Liver (tissue), 8 donors: ENCODE measurements at regions not wholly inside any gene's neighbourhood (a gene's known extent, or its start where the extent isn't known, plus 50 kb on each side); places are given as distances from the start of the nearest gene placed in this dataset.

Source experiments
- DNase-seq: peaks from one replicate; pipeline ENCODE4 v3.0.0-alpha.2; 2017; ENCODE audit warnings: low spot score
- H3K27ac ChIP-seq, 2 donors: one replicate each; pipeline ENCODE4 v1.7.0; 2013; ENCODE audit warnings: inconsistent platforms in 2 of 2, low read length in 2 of 2, control low read depth in 1 of 2, low read depth in 1 of 2, mild to moderate bottlenecking in 1 of 2
- H3K27me3 ChIP-seq, 4 donors: one replicate each; pipeline versions ENCODE4 v1.6.1 to v1.7.0; 2013; ENCODE audit warnings: low read length in 3 of 4, inconsistent platforms in 1 of 4, mild to moderate bottlenecking in 1 of 4, moderate library complexity in 1 of 4; ENCODE audit not compliant: control insufficient read depth in 4 of 4, insufficient read depth in 4 of 4
- H3K36me3 ChIP-seq, 4 donors: one replicate each; pipeline versions ENCODE4 v1.6.1 to v1.7.0; 2013; ENCODE audit warnings: low read length in 3 of 4, mild to moderate bottlenecking in 3 of 4, low read depth in 1 of 4, moderate library complexity in 1 of 4; ENCODE audit not compliant: control insufficient read depth in 4 of 4, insufficient read depth in 3 of 4
- H3K4me1 ChIP-seq, 4 donors: one replicate each; pipeline versions ENCODE4 v1.6.1 to v1.7.0; 2013; ENCODE audit warnings: low read length in 3 of 4, mild to moderate bottlenecking in 3 of 4, moderate library complexity in 1 of 4; ENCODE audit not compliant: control insufficient read depth in 4 of 4, insufficient read depth in 4 of 4
- H3K4me3 ChIP-seq, 3 donors: one replicate each; pipeline versions ENCODE4 v1.6.1 to v1.7.0; 2013; ENCODE audit warnings: low read length in 3 of 3, control low read depth in 1 of 3, low read depth in 1 of 3, mild to moderate bottlenecking in 1 of 3
- H3K9ac ChIP-seq, 2 donors: one replicate each; pipeline ENCODE4 v1.7.0; 2013; ENCODE audit warnings: low read length in 2 of 2, mild to moderate bottlenecking in 2 of 2, moderate library complexity in 2 of 2, control low read depth in 1 of 2, low read depth in 1 of 2
- H3K9me3 ChIP-seq, 4 donors: one replicate each; pipeline versions ENCODE4 v1.6.1 to v1.7.0; 2013; ENCODE audit warnings: low read length in 3 of 4; ENCODE audit not compliant: control insufficient read depth in 4 of 4
- ATF3 ChIP-seq: IDR thresholded peaks from 2 replicates; pipeline ENCODE4 v1.6.1; 2016; ENCODE audit warnings: antibody characterized with exemption
- CTCF ChIP-seq: fragments of 150-350 bp; IDR thresholded peaks from 2 replicates; pipeline ENCODE4 v1.5.1; 2017; ENCODE audit warnings: improper control_type of control experiment, low read depth, low read length; ENCODE audit not compliant: missing input control
- EGR1 ChIP-seq, 2 donors: IDR thresholded peaks; 2 replicates each; pipeline ENCODE4 v1.6.1; 2016 to 2018; ENCODE audit warnings: antibody characterized with exemption in 2 of 2, low read depth in 2 of 2
- FOXA1 ChIP-seq: IDR thresholded peaks from 2 replicates; pipeline ENCODE4 v1.6.1; 2016; ENCODE audit warnings: antibody characterized with exemption
- GABPA ChIP-seq, 2 donors: IDR thresholded peaks in 1 of 2; conservative IDR thresholded peaks in 1 of 2; 2 replicates each; pipeline ENCODE4 v1.6.1; 2016; ENCODE audit warnings: antibody characterized with exemption in 2 of 2, mild to moderate bottlenecking in 1 of 2, moderate library complexity in 1 of 2
- HNF4A ChIP-seq, 2 donors: conservative IDR thresholded peaks; 2 replicates each; pipeline ENCODE4 v1.6.1; 2016; ENCODE audit warnings: antibody characterized with exemption in 2 of 2, mild to moderate bottlenecking in 2 of 2
- HNF4G ChIP-seq: IDR thresholded peaks from 2 replicates; pipeline ENCODE4 v1.6.1; 2016; ENCODE audit warnings: antibody characterized with exemption
- JUND ChIP-seq, 2 donors: IDR thresholded peaks; 2 replicates each; pipeline ENCODE4 v1.6.1; 2016; ENCODE audit warnings: antibody characterized with exemption in 2 of 2
- MAX ChIP-seq: IDR thresholded peaks from 2 replicates; pipeline ENCODE4 v1.6.1; 2016; ENCODE audit warnings: antibody characterized with exemption
- NR2F2 ChIP-seq: IDR thresholded peaks from 2 replicates; pipeline ENCODE4 v1.6.1; 2016; ENCODE audit warnings: antibody characterized with exemption
- REST ChIP-seq: IDR thresholded peaks from 2 replicates; pipeline ENCODE4 v1.6.1; 2016; ENCODE audit warnings: antibody characterized with exemption, mild to moderate bottlenecking
- RXRA ChIP-seq, 2 donors: IDR thresholded peaks; 2 replicates each; pipeline ENCODE4 v1.6.1; 2017 to 2018; ENCODE audit warnings: antibody characterized with exemption in 2 of 2, mild to moderate bottlenecking in 1 of 2
- SP1 ChIP-seq: IDR thresholded peaks from 2 replicates; pipeline ENCODE4 v1.6.1; 2018; ENCODE audit warnings: antibody characterized with exemption, mild to moderate bottlenecking
- TAF1 ChIP-seq: conservative IDR thresholded peaks from 2 replicates; pipeline ENCODE4 v1.6.1; 2016; ENCODE audit warnings: antibody characterized with exemption, mild to moderate bottlenecking
- YY1 ChIP-seq: IDR thresholded peaks from 2 replicates; pipeline ENCODE4 v1.6.1; 2016; ENCODE audit warnings: antibody characterized with exemption, mild to moderate bottlenecking
- ZBTB33 ChIP-seq: IDR thresholded peaks from 2 replicates; pipeline ENCODE4 v1.6.1; 2016; ENCODE audit warnings: antibody characterized with exemption
- WGBS: extraction: QIAGEN DNeasy Blood & Tissue Kit; methylation state at CpG from one replicate; pipeline ENCODE4 v1.1.7; 2013; 5-methylcytosine and 5-hydroxymethylcytosine counted together
- donor health status: healthy.
- donor health status: healthy.
- donor health status: healthy.
- donor health status: healthy.
- donor health status: healthy.

GRCh38 chr17:73958453-73958852 is 245.0 kb upstream of the RPL38 start:
- WGBS, result 61% methylated on average over 4 of the region's 4 CpGs
- Histone ChIP-seq H3K4me3 (no peak overlapping the region), H3K9me3 (peaks cover 0 to 3% (median 0%) of the 10 kb centered on the region in 4 donors), H3K27me3 (peaks cover 0 to 2% (median 0%) of the 10 kb centered on the region in 4 donors), H3K4me1 (no peaks in the 10 kb centered on the region), H3K9ac (no peak overlapping the region), H3K36me3 (no peaks in the 10 kb centered on the region), H3K27ac (no peak overlapping the region)
- TF ChIP-seq FOXA1, result no peak
- TF ChIP-seq ATF3, result no peak
- no peak for TF ChIP-seq JUND (IDR thresholded peaks at IDR 0.05)
- no peak for TF ChIP-seq YY1
- no peak for TF ChIP-seq HNF4G
- no peak for TF ChIP-seq RXRA (IDR thresholded peaks at IDR 0.05)
- no peak for TF ChIP-seq TAF1
- TF ChIP-seq HNF4A (conservative IDR thresholded peaks at IDR 0.05), result no peak
- no peak for TF ChIP-seq EGR1 (IDR thresholded peaks at IDR 0.05; ENCODE audit: low read depth in 2 of 2)
- no peak for TF ChIP-seq GABPA (IDR thresholded peaks at IDR 0.05 in 1 of 2, conservative IDR thresholded peaks at IDR 0.05 in 1 of 2)
- TF ChIP-seq REST, result no peak
- no peak for TF ChIP-seq CTCF
- no peak for TF ChIP-seq NR2F2
- TF ChIP-seq ZBTB33, result no peak
- TF ChIP-seq MAX, result no peak
- TF ChIP-seq SP1, result no peak
- no peak for DNase-seq

- TF ChIP-seq REST, result no peak
- TF ChIP-seq HNF4A (conservative IDR thresholded peaks at IDR 0.05), result no peak
- TF ChIP-seq TAF1, result no peak
- TF ChIP-seq SP1, result no peak
- no peaks in the 10 kb centered on the region for H3K27me3 ChIP-seq
- H3K9me3 ChIP-seq, result no peaks in the 10 kb centered on the region
Observed at GRCh38 chr17:73960469-73960868, 243.0 kb upstream of the RPL38 start.

More at GRCh38 chr17:73960469-73960868, 243.0 kb upstream of the RPL38 start:
- H3K27ac ChIP-seq, result no peak overlapping the region
- H3K4me3 ChIP-seq, result no peak overlapping the region
- DNase-seq, result no peak
- H3K36me3 ChIP-seq, result no peaks in the 10 kb centered on the region
- H3K4me1 ChIP-seq, result no peaks in the 10 kb centered on the region
- no peak overlapping the region for H3K9ac ChIP-seq
